ENCODE measurements at regions not wholly inside any gene's neighbourhood (a gene's known extent, or its start where the extent isn't known, plus 50 kb on each side); places are given as distances from the start of the nearest gene placed in this dataset.
"Not testable (repeated sequence)": the region's sequence is repeated elsewhere in the genome, so short reads cannot be mapped to it uniquely, and the experiment has no call there.

DNA sequence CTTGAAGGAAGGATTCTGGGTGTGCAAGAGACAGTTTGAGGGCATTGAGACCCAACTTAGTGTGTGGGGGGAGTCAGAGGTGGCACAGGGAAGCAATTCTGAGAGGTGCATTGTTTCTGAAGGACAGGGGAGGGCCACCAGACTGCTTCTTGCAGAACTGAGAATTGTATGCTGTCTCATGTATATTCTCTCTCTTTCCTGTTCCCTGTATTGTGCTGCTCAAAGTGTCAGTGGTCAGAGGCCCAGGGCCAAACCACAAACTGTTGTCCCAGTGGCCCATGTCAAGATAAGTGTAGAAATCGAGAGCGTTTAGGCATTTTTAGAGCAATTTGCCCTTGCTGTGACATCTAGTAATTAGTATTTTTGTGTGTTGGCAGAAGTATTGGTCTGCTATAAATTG is 567.1 kb downstream of the EDEM1 start:
- no peak for DNase-seq
- intact Hi-C loops (cut with micrococcal nuclease), result no loop called here
- no peak for ATAC-seq

DNA sequence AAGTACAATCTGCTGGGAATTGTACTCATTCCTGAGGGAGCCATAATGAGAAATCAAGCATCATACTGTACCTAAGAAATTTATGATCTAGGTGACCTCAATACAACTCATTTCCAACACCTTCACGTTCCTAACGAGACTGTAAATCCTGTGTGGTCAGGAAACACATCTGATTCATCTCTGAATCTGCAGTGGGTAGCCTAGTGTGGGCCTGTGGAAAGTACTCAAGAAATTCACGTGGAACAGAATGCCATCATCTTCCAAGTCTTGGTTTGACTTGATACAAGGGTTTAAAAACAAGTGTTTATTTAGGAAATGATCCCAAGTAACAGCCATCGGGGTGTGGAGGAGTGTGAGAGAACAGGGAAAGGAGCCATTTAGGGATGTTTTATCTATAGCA is 568.9 kb downstream of the EDEM1 start:
- intact Hi-C loops (cut with micrococcal nuclease), result no loop called here
- ATAC-seq (no peak), DNase-seq (no peak)

DNA sequence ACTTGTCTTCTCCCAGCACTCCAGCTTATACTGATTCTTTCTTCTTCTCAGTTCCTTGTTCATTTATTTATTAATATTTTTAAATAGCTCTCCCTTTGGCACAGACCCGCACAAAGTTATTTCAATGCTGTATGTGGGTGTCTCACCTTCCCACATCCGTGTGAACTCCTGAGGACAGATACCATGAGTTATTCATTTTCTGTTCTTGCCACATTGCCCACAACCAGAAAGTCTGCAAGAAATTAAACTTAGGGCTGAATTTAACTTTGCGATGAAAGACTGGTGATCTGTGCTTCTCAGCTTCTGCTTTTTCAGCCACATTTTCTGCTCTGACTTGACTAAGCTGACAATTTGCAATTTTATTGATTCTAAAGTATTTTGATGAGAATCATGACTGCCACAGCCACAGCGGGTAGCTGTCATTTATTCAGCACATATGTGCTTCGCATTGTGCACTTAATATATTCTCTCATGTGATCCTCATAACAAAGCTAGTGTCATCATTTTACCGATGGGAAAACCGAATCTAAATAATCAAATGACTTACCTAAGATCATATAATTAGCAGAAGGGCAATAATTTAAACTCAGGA is 569.8 kb downstream of the EDEM1 start:
- no peak for DNase-seq
- intact Hi-C loops (cut with micrococcal nuclease), result no loop called here
- no peak for ATAC-seq

DNA sequence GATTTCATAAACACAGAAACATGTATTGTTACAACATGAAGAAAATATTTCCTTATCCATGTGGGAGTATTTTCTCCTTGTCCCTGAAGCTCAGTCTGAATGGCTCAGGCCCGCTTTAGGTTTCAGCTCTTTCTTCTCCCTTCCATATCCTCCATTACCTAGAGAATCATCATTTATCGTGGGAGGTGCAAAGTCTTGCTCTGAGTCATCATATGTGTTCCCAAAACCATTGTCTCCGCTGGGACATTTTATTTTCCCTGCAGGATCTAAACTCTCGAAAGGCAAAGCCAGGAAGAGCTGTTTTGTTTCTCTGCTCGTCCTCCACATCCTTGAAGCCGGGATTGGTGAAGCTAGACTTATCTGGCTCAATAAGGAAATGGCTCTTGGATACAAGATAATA is 571.2 kb downstream of the EDEM1 start:
- intact Hi-C loops (cut with micrococcal nuclease), result no loop called here
- DNase-seq (no peak), ATAC-seq (no peak)

DNA sequence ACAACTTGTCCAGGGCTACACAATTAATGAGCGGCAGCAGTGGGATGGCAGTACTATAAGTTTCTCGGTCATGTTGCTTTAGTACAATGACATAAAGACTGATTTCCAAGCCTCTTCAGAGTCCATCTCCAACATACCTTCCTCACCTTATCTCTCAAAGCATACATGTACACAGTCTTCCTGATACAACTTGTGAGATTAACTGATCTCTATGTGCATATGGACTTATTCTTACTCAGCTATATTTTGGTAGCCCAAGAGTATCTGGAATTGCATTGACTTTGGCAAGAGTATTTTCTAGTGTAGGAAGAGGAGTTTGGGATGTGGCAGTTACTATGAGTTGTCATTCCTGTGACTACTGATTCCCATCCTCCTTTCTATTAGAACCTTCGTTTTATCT is 575.0 kb downstream of the EDEM1 start:
- intact Hi-C loops (cut with micrococcal nuclease), result no loop called here
- ATAC-seq (no peak), DNase-seq (no peak)

DNA sequence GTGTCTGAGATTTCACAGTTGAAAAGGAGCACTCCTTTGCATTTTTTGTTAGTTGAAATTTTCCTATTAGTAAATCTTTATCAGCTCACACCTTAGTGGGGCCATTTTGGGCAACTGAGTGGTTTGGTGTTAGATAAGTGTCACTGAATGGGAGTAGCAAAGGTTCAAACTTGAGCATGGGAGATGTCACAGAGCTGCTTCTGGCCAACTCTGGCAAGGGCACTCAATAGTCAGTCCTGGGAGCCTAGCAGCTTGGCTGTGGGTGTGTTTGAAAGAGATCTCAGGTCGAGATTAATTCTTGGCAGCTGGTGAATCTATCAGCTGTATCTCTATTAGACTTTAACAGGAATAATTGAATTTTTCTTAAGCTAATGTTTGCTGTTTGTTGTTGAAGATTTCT is 579.3 kb downstream of the EDEM1 start:
- intact Hi-C loops (cut with micrococcal nuclease), result no loop called here
- DNase-seq (no peak), ATAC-seq (no peak)

DNA sequence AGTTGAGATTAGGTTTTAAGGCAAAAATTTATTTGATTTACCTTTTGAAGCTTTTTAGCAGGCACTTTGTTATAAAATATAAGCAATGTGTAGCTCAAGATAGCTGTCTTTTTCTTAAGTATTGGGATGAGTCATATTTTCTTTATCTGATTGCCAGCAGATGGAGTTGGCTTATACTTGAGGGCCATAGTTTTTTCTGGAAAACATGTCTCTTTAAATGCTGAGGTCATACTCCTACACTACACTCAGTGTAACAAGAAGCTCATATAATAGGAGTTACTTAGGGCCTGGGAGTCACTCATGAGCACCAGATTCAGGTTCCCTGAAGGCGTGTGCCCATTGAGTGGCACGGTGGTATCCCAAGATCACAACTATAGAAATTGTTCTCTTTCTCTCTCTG is 579.8 kb downstream of the EDEM1 start:
- no peak for ATAC-seq
- intact Hi-C loops (cut with micrococcal nuclease), result no loop called here
- no peak for DNase-seq

DNA sequence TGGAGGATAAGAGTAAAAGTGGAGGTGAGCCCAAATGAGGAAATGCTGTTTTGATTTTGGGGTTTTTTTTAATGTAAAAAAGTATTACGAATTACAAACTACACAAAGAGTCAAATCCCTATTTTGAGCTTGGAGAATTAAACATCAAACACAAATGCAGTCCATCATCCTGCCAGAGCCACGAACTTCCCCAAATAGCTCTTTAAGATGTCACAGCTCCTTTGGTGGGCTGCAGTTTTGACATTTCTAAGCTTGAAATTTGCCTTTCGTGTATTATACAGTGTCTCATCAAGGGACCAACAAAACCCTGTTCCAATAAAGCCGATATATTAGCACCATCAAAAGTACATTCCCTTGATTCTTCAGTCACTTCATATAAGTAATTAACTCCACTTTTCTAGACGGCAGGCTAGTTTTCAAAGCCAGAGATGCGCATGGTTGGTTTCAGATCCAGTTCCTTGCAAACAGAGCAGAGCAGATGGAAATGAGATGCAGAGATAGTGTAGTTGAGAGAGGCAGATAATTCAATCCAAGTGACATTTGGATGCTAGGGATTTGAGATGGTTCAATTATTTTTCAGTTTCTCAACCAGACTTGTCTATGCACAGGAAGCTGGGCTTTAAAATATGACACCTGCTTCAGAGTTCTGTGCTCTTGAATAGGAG is 580.9 kb downstream of the EDEM1 start:
- intact Hi-C loops (cut with micrococcal nuclease), result no loop called here

DNA sequence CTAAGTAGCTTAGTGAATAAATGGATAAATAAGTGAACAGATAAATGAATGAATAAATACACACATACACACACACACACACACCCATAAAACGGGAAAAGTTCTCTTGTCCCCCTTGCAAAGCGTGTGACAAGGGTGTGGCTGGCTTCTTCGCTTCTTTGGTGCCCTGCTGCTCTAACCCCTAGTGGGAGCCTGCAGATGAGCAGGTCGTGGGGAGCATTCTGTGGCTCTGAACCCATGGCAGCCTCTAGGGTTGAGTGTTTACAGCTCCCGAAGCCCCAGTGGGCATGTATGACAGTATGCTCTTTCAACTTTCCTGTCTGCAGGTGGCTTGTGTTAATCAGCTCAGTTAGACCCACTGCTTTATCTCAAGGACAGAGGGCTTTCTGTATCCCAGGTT is 582.3 kb downstream of the EDEM1 start:
- intact Hi-C loops (cut with micrococcal nuclease), result no loop called here
- ATAC-seq (no peak), DNase-seq (no peak)

More for the DNA sequence above, 580.9 kb downstream of the EDEM1 start:
- DNase-seq (no peak), ATAC-seq (no peak)

DNA sequence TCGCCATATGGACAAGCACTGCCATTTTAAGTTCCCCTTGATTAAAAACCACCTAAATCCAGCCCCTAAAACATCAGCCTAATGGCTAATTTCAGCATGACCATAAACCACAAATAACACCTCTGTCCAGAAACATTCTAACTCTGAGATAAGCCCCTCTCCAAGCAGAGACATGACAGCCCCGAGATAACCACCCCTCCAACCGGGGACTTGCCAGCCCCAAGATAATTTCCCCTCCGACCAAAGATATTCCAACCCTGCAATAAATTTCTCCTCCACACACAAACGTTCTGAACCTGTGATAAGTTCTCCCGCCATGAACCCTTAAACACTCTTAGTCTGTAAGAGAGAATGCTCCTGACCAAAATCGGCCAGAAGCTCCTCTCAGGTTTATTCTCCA is 586.8 kb downstream of the EDEM1 start:
- DNase-seq (no peak), ATAC-seq (no peak)
- intact Hi-C loops (cut with micrococcal nuclease), result no loop called here

DNA sequence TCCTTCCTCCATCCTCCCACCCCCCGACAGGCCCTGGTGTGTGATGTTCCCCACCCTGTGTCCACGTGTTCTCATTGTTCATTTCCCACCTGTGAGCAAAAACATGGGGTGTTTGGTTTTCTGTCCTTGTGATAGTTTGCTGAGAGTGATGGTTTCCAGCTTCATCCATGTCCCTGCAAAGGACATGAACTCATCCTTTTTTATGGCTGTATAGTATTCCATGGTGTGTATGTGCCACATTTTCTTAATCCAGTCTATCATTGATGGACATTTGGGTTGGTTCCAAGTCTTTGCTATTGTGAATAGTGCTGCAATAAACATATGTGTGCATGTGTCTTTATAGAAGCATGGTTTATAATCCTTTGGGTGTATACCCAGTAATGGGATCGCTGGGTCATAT is 587.6 kb downstream of the EDEM1 start:
- DNase-seq; intact Hi-C loops (cut with micrococcal nuclease); ATAC-seq: not testable (repeated sequence)

DNA sequence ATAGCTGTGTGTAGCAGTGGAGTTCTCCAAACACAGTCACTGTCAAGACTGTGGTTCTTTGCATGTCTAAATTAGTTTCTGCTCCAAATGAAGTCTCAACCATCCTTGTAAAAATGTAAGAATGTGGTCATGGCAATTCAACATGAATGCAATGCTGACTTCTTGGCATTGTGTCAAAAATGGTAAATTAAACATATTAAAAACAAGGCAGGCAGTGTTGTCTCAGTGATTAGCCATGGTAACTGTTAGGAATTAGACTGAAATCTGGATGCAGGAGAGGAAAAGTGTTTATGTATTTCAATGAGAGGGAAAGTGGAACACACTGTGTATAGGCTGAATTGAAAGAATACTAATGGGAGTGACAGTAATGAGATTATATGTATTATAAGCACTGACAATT is 597.2 kb downstream of the EDEM1 start:
- intact Hi-C loops (cut with micrococcal nuclease), result no loop called here
- DNase-seq (no peak), ATAC-seq (no peak)

DNA sequence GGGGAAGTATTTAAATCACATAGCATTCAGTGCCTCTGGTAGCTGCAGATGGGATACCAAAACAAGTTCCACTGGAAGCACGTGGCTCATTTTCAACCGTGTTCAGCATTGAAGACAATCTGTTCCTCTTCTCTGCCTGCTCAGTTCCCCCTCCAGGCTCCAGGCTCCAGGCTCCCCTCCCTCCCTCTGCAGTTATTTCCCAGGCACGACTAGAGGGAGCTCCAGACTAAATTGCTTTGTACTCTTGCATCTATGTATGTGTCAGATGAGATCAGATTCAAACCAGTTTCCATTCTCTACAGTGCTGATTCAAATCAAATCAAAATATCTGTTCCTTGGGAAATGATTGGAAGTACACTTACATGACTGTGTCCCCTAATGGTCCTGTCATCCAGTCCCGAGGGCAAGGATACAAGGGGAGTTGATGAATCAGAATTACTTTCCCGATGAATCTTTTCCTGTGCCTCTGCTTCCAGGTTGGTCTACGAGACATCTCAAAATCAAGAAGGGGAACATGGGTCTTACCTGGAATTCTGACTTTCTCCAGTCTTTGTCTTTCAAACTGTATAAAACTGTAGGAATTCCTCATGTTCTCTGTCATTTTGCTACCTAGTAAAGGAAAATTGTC is 600.5 kb downstream of the EDEM1 start:
- intact Hi-C loops (cut with micrococcal nuclease), result no loop called here
- ATAC-seq (peak; percentile 57), DNase-seq (peak; percentile 33)

DNA sequence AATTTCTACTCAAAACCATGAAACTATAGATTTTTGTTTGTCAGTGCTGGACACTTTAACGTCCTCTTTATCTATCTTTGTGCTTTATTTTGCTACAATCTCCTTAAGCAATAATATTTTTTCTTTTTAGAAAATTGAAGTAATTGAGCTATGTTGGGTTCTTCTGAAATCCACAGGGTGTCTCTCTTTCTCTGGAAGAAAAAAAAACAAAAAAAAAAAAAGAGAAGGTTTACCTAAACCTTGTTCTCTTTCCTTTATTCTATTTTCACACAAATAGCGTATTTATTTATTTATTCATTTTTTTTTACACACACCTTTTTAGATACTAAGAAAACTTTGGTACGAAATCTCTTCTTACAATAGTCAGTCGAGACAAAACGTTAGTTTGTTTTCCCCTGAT is 601.0 kb downstream of the EDEM1 start:
- intact Hi-C loops (cut with micrococcal nuclease), result no loop called here
- DNase-seq (no peak), ATAC-seq (no peak)

DNA sequence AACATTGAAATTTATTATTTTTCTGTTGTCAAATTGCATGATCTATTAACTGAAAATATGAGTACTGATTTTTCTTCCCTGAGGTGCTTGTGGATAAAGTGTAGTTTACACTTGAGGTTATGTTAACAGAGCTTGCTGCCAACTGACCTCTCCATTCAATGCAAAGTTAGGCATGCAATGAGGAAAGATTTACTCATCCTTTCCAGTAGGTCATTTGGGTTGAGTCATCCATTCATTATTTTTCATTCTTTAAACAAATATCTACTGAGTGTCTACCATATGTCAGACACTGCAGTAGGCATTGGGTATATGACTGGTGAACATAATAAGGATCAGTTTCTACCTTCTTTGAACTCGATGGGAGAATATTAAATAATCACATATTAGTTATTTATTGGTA is 604.1 kb downstream of the EDEM1 start:
- ATAC-seq (no peak), DNase-seq (no peak)
- intact Hi-C loops (cut with micrococcal nuclease), result no loop called here

DNA sequence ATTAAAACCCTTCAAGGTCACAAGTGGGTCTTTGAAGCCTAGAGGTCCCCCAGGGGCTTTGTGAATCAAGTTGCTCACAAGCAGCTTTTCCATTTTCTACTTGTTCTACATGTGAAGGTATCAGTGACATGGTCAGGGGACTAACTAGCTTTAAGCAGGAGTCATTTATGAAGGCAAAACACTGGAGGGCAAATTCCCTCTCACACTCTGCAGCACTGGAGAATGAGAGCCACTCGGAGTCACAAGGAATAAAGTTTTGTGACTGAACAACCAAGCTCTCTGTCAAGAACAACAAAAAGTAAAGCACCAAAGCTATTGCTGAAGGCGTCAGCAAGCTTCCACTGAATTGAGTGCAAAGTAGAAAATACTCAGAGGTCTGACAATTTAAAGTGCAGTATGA is 609.0 kb downstream of the EDEM1 start:
- no peak for ATAC-seq
- no peak for DNase-seq
- intact Hi-C loops (cut with micrococcal nuclease), result no loop called here

DNA sequence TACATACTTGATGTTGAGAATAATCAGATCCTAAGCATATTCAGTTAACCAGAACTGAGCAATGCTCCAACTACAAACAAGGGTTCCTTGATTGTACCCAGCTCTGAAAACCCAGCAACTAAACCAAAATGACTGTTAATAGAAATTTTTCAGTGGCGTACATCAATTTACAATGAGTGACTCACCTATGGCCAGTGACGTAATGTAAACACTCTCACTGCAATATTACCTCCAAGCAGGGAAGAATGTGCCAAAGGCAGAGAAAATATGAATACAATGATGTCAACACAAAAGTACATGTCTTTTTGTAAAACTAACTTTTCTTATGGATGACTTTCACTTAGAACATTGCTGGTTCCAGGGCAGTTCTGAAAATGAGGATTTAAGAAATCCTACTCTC is 611.3 kb downstream of the EDEM1 start:
- no peak for ATAC-seq
- intact Hi-C loops (cut with micrococcal nuclease), result no loop called here
- no peak for DNase-seq

DNA sequence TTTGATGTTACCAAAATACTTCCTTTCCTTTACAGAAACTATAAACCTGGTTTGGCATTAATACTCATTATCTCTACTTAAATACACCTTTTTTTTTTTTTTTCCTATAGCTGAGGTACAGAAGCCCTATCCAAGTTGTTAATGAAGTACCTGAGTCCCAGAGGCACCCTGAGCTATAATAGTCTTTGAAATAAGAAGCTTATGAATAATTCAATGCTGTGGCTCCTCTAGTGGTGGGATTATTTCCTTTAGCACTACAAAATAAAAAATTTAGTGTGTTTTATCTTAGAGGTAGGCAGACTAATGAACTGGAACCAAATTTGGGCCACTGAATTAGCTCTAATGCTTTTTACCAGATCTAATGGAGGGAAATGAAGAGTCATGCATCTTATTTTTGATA is 611.9 kb downstream of the EDEM1 start:
- no peak for DNase-seq
- intact Hi-C loops (cut with micrococcal nuclease), result no loop called here
- ATAC-seq, result no peak

DNA sequence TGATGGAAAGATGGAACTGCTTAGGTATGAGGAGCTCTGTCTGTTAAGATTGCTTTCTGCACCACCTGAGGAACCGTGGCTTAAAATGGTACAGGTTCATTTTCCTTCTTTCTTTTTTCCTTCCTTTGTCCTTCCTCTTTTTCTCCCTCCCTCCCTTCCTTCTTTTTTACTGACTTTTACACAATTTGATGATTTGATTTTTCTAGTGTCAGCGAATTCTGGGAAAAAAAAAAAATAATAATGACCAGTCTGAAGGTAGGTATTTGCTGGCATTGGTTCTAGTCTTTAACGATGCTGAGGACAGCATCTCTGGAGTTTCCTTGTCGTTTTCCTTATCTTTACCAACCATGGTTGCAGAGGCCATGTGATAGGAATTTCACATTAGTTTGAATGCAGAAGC is 613.5 kb downstream of the EDEM1 start:
- DNase-seq, result no peak
- intact Hi-C loops (cut with micrococcal nuclease), result no loop called here
- ATAC-seq, result no peak

DNA sequence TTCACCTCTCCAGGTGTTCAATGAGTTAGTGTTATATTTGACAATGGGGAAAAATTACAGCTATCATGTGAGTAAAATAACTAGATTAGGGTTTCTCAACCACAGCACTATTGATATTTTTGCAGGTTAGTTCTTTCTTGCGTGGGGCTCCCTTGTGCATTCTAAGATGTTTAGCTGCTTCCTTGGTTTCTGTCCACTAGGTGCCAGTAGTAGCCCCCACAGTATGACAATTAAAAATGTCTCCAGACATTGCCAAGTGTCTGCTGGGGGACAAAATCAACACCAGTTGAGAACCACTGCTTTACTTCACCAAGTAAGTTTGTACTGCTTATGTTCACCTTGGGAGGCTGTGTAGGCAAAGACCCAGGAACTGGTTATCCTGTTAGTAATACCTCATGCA is 618.7 kb downstream of the EDEM1 start:
- DNase-seq, result no peak
- intact Hi-C loops (cut with micrococcal nuclease), result no loop called here
- ATAC-seq, result no peak

DNA sequence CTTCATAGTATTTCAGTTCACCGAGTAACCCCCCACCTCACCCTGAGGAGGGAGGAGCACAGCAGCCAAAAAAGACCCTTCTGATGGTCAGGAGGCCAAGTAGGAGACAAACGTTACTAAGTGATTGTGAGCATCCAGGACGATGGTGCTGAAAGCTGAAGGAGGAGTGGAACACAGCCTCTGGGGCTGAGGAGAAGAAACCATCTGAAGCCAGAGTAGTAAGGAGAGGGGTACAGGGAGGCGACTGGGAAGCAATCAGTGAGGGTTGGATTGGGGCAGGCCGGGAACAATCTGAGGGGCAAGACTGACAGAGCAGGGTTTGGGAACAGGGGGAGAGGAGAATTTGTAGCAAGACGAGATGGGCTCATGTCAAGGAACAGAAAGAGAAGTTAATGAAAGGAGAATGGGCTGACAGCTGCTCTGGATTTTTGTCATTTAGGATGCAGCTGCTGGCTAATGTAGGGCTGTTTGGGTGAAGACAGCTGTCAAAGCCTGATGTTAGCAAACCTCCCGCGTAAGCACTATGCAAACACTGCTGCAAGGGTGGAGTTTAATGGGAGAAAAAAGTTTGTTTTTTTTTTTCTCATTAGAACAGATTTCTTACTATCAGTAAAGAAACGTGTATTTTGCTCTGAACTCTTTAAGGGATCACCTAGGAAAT is 622.2 kb downstream of the EDEM1 start:
- DNase-seq (no peak), ATAC-seq (no peak)
- intact Hi-C loops (cut with micrococcal nuclease), result no loop called here

Data from left ventricle myocardium superior (tissue), 1 donor.